ENCODE measurements at regions not wholly inside any gene's neighbourhood (a gene's known extent, or its start where the extent isn't known, plus 50 kb on each side); places are given as distances from the start of the nearest gene placed in this dataset.
"Not testable (repeated sequence)": the region's sequence is repeated elsewhere in the genome, so short reads cannot be mapped to it uniquely, and the experiment has no call there.

- DNase-seq (ENCODE audit: low read depth in 2 of 3, low spot score in 2 of 3) = no peak
Observed at GRCh38 chr2:59180111-59180510, 939.0 kb upstream of the FANCL start.

GRCh38 chr2:59177748-59178147 is 936.6 kb upstream of the FANCL start:
- no peak for DNase-seq (ENCODE audit: low read depth in 2 of 3, low spot score in 2 of 3)

- peak in 1 of 3 donors; percentile 31 for DNase-seq (ENCODE audit: low read depth in 2 of 3, low spot score in 2 of 3)
Observed at GRCh38 chr2:59176737-59177136, 935.6 kb upstream of the FANCL start.

- DNase-seq (ENCODE audit: low read depth in 2 of 3, low spot score in 2 of 3) = no peak
Observed at GRCh38 chr2:59174536-59175243, 933.6 kb upstream of the FANCL start.

GRCh38 chr2:59173325-59173724 is 932.2 kb upstream of the FANCL start:
- no peak for DNase-seq (ENCODE audit: low read depth in 2 of 3, low spot score in 2 of 3)

- no peak for DNase-seq (ENCODE audit: low read depth in 2 of 3, low spot score in 2 of 3)
Observed at GRCh38 chr2:59171019-59171418, 929.9 kb upstream of the FANCL start.

GRCh38 chr2:59168766-59169165 is 927.6 kb upstream of the FANCL start:
- DNase-seq (ENCODE audit: low read depth in 2 of 3, low spot score in 2 of 3) = no peak

GRCh38 chr2:59167514-59167913 is 926.4 kb upstream of the FANCL start:
- DNase-seq (ENCODE audit: low read depth in 2 of 3, low spot score in 2 of 3) = no peak

- not testable (repeated sequence) for DNase-seq (ENCODE audit: low read depth in 2 of 3, low spot score in 2 of 3)
Observed at GRCh38 chr2:59157908-59158307, 916.8 kb upstream of the FANCL start.

- no peak for DNase-seq (ENCODE audit: low read depth in 2 of 3, low spot score in 2 of 3)
Observed at GRCh38 chr2:59151805-59152204, 910.7 kb upstream of the FANCL start.

- no peak for DNase-seq (ENCODE audit: low read depth in 2 of 3, low spot score in 2 of 3)
Observed at GRCh38 chr2:59150217-59150849, 909.2 kb upstream of the FANCL start.

- DNase-seq (ENCODE audit: low read depth in 2 of 3, low spot score in 2 of 3) = no peak
Observed at GRCh38 chr2:59149271-59149670, 908.1 kb upstream of the FANCL start.

- DNase-seq (ENCODE audit: low read depth in 2 of 3, low spot score in 2 of 3) = no peak
Observed at GRCh38 chr2:59112258-59112657, 871.1 kb upstream of the FANCL start.

- DNase-seq (ENCODE audit: low read depth in 2 of 3, low spot score in 2 of 3) = peak in 2 of 3 donors; percentile 23 to 76
Observed at GRCh38 chr2:59096973-59097372, 855.8 kb upstream of the FANCL start.

GRCh38 chr2:59093571-59093970 is 852.4 kb upstream of the FANCL start:
- DNase-seq (ENCODE audit: low read depth in 2 of 3, low spot score in 2 of 3) = peak in 1 of 3 donors; percentile 1

- no peak for DNase-seq (ENCODE audit: low read depth in 2 of 3, low spot score in 2 of 3)
Observed at GRCh38 chr2:59084326-59084725, 843.2 kb upstream of the FANCL start.

- DNase-seq (ENCODE audit: low read depth in 2 of 3, low spot score in 2 of 3) = no peak
Observed at GRCh38 chr2:59083075-59083828, 842.1 kb upstream of the FANCL start.

- no peak for DNase-seq (ENCODE audit: low read depth in 2 of 3, low spot score in 2 of 3)
Observed at GRCh38 chr2:59082657-59083056, 841.5 kb upstream of the FANCL start.

- DNase-seq (ENCODE audit: low read depth in 2 of 3, low spot score in 2 of 3) = no peak
Observed at GRCh38 chr2:59080451-59081181, 839.5 kb upstream of the FANCL start.

- DNase-seq (ENCODE audit: low read depth in 2 of 3, low spot score in 2 of 3) = no peak
Observed at GRCh38 chr2:59077981-59078531, 836.9 kb upstream of the FANCL start.
